ENCODE measurements at regions not wholly inside any gene's neighbourhood (a gene's known extent, or its start where the extent isn't known, plus 50 kb on each side); places are given as distances from the start of the nearest gene placed in this dataset.
"Not testable (repeated sequence)": the region's sequence is repeated elsewhere in the genome, so short reads cannot be mapped to it uniquely, and the experiment has no call there.

DNA sequence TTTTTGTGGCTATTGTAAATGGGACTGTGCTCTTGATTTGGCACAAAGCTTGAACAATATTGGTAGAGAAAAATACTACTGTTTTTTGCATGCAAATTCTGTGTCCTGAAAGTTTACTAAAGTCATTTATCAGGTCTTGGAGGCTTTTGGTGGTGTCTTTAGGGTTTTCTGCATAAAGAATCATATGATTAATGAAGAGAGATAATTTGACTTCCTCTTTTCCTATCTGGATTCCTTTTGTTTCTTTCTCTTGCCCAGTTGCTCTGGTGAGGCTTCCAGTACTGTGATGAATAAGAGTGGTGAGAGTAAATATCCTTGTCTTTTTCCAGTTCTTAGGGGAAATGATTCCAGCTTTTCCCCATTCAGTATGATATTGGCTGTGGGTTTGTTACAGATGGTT lies 1166.7 kb downstream of the NCAM2 start:
- no peak for DNase-seq (ENCODE audit: low spot score)

GRCh38 chr21:22174746-22175145 lies 1176.5 kb downstream of the NCAM2 start:
- no peak for DNase-seq (ENCODE audit: low spot score)

DNA sequence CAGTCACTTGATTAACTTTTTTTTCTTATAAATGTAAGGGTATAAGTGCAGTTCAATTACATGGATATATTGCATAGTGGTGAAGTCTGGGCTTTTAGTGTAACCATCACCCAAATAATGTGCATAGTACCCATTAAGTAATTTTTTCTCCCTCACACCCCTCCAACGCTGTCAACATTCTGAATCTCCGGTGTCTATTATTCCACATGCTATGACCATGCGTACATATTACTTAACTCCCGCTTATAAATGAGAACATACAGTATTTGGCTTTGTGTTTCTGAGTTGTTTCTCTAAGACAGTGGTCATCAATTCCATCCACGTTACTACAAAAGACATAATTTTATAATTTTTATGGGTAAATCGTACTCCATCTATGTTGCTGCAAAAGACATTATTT lies 1191.1 kb downstream of the NCAM2 start:
- DNase-seq (ENCODE audit: low spot score) = no peak

DNA sequence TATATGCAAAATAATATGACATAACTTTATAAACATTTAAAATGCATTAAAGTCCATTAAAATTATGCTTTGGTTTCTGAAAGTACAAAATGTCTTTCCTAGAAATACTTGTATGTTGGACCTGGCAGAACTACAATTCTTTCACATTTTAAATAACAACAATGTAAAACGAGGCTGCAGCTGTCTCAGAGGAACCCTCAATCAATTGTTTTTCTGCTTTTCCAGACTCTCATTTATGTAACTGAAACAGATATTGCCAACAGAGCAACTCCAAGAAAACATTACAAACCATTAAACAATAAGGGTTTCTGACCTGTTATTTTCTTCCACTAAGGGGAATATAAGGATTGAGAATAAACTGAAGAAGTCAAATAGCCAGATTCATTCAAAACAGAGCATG lies 1193.4 kb downstream of the NCAM2 start:
- no peak for DNase-seq (ENCODE audit: low spot score)

DNA sequence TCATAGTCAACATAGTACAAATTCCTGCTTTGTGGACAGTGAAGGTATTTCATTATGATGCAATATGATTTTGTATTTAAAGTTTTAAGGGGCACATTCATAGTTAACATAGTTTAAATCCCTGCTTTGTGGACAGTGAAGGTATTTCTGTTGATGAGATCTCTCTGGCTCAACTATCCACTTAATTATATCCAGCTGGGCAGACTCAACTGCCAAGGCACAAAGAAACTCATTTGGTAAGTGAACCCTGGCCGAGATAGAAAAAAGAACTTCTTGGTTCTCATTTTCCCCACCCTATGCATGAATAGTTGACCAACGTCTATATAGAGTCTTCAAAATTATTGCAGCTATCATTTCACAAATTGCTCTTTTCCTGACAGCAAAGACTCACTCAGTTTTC lies 1194.6 kb downstream of the NCAM2 start:
- DNase-seq (ENCODE audit: low spot score) = no peak

GRCh38 chr21:22194986-22195385 lies 1196.8 kb downstream of the NCAM2 start:
- DNase-seq (ENCODE audit: low spot score) = not testable (repeated sequence)

DNA sequence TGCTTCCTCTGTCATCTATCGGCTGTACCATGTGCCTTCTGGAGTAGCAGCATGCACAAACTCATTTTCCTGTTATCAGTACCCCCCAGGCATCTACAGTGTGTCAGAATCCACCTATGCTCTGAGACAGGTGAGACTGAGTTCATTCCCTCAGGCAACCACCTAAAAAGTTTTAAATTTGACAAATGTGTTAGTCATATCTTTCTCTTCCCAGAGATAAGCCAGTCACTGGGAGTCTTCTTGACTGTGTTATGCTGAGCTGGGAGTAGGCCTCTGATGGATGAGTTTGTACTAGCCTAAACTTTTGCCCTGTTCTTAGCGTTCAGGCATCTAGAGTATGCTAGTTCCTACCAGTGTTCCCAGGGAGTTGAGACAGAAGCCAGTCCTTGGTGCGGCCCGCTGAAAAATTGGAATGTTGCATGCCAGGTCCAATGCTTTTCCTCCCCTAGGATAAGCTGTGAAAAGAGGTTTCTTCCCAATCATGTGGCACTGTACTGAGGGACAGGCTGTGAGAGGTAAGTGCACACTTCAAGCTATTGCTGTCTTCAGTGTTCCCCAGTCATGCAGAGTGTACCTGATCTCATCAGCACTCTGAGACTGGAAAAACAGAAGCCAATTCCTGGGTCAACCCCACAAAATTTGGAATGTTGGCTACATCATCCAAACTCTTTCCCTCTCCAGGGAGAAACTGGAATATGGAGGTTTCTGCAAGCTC lies 1202.3 kb downstream of the NCAM2 start:
- no peak for DNase-seq (ENCODE audit: low spot score)

- no peak for DNase-seq (ENCODE audit: low spot score)
Measured at GRCh38 chr21:22201126-22201525, 1202.9 kb downstream of the NCAM2 start.

DNA sequence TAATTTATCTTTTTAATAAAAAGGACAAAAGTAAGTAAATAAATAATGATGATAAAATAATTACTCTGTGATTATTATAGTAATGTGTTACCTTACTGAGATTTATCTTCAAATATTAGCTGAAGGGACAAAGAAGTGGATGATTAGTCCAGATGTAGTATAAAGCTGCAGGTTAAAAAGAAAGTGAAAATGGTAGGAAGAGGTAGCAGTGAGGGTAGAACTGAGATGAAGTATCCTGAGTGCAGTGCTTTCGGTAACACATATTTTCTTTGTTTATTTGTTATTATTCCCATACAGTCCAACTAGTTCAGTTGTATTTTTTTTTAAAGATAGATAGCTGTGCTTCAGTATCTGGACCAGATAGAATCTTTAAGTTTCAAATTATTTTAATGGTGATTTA lies 1203.5 kb downstream of the NCAM2 start:
- DNase-seq (ENCODE audit: low spot score) = no peak

DNA sequence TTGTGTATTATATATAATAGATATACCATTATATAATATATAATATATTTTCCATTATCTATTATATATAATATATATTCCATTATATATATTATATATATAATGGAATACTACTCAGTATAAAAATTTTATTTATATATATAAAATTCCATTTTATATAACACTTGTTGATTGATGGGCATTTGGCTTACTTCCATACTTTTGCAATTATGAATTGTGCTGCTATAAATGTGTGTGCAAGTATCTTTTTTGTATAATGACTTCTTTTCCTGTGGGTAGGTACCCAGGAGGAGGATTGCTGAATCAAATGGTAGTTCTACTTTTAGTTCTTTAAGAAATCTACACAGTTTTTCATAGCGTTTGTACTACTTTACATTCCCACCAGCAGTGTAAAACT lies 1211.1 kb downstream of the NCAM2 start:
- DNase-seq (ENCODE audit: low spot score) = no peak

GRCh38 chr21:22211943-22212342 lies 1213.7 kb downstream of the NCAM2 start:
- DNase-seq (ENCODE audit: low spot score) = no peak

DNA sequence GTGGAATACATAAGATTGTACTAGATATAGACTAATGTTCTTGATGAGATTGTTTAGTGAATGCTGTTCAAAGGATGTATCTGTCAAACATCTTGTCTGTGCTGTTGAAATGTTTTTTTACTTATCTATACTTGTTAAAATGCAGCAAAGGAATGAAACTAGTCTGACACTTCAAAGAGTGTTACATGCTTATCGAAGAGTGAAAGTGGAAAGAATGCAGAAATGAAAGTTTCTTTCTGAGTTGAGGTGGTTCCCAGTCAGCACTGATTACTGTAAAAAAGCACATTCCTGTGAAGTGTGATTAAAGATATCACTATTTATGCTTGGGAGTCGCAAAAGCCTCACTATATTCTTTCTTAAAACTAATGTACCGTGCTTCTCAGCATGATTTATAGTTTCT lies 1225.2 kb downstream of the NCAM2 start:
- no peak for DNase-seq (ENCODE audit: low spot score)

DNA sequence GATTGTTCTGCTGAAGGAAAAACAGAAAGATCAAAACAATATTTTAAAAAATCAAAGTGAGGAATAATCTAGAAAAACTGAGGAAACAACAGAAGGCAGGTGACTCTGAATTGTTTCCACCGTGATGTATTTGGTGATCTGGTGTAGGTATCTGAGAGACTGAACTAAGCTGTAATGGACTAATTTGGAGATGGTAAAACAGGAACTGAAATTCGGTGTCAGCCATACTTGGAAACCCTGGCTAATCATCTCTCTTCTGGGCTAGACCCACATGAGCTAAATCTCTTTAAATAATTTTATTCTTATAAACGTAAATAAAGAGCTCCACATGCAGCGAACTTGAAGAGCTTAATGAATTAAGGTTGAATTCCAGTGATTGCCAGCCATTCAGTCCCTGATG lies 1226.1 kb downstream of the NCAM2 start:
- DNase-seq (ENCODE audit: low spot score) = no peak

DNA sequence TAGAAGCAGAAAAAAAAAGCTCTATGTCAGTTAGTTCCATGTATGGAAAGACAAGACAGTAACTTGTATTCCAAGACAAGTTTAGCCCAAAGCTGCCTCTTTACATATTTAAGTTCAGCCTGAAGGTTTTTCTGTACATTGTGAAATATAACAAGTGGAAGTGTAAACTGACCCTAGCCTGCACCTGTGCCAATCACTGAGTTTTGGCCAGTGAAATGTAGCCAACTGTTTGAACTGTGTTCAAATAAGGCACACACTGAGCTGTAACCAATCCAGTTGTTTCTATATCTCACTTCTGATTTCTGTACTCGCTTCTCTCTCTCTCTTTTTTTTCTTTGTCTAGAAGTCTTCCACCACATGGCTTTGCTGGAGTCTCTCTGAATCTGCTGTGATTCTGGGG lies 1227.1 kb downstream of the NCAM2 start:
- no peak for DNase-seq (ENCODE audit: low spot score)

- no peak for DNase-seq (ENCODE audit: low spot score)
Measured at GRCh38 chr21:22231013-22231412, 1232.8 kb downstream of the NCAM2 start.

DNA sequence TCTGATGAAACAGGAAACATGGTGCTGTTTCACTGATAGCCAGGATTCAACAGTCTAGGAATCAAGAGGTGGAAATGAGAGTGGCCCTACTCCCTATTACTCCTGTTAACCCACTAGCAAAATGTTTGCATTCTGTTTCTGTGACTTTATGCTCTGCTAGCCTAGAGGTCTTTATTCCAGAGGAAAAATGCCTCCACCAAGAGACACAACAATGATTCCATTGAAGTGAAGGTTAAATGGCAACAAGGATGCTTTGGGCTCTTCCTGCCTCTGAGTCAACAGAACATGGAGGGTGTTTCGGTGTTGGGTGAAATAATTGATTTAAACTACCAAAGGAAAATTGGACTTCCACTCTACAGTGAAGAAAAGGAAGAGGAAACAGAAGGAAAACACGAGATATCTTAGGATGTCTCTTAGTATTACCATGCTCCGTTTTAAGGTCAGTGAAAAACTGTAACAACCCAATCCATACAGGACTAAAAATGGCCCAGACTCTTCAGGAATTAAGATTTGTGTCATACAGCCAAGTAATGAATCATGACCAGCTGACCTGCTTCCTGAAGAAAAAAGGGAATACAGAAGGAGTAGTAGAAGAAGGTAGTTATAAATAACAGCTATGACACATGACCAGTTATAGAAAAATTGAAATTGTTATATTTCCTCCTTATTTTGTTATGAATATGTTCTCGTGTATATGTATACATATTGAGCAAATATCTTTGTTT lies 1237.8 kb downstream of the NCAM2 start:
- DNase-seq (ENCODE audit: low spot score) = no peak

DNA sequence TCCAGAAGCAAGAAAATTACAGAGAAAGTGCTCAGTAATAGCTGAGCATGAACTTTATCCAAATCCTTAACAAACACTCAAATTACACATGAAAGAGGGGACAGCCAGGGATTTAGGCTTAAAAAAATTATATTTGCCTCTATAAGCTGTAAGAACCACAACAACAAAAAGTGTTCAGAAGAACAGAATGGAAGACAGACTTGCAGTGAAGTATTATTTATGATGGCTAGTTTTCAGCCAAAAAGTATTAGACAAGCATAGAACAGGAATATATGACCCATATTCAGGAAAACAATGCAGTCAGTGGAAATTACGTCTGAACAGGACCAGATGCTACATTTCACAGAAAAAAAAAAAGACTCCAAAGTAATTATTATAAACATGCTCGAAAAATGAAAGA lies 1246.3 kb downstream of the NCAM2 start:
- DNase-seq (ENCODE audit: low spot score) = no peak

DNA sequence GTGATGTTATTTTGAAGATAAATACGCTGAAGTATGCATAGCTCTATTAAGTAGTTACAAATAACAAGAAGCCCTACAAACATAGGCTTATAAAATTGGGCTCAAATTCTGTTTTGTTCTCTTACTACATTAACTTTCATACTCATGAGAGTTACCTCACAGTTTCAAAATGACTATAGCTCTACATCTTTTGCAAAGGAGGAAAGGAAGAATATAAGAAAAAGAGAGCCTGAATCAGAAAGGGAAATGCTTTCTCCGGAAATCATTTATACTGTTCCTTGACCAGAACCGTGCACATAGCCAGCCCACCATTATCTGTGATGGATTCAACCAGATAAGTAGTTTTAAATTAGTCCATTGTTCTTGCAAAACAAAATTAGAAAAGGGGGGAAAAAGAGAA lies 1252.1 kb downstream of the NCAM2 start:
- DNase-seq (ENCODE audit: low spot score) = no peak

DNA sequence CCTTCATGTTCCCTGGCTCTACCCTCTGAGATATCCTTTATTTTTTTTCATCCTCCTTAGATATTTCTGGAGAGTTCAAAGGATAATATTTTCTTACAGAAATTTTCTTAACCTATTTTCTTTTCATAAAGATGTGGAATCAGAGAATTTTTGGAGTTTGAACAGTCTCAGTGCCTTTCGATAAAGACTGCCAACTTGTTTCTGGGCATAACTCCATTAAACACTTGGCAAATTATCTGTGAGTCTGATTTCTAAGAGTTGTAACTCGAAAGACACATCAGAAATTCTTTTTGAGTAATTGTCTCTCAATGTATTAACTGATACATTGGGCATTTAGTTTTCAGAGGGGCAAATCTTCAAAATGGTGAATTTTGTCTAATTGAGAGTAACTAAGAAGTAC lies 1255.6 kb downstream of the NCAM2 start:
- no peak for DNase-seq (ENCODE audit: low spot score)

DNA sequence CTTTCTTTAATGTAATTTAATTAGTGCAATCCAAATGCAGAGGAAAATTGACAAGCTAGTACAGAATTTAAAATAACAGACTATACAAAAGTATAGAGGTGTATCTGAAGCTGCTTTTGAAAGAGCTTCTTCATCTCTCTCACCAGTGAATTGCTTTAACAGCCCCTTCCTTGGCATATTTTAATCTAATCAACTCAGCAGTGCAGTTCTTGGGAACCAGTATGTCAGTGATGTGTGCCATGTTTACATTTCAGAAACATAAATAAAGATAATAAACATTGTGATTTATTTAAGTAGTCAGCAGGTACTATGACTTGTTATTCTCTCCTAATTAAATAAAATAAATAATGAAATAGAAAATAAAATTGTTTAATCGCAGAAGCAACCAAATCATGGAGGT lies 1260.6 kb downstream of the NCAM2 start:
- DNase-seq (ENCODE audit: low spot score) = no peak

GRCh38 chr21:22260274-22260673 lies 1262.1 kb downstream of the NCAM2 start:
- DNase-seq (ENCODE audit: low spot score) = no peak

DNA sequence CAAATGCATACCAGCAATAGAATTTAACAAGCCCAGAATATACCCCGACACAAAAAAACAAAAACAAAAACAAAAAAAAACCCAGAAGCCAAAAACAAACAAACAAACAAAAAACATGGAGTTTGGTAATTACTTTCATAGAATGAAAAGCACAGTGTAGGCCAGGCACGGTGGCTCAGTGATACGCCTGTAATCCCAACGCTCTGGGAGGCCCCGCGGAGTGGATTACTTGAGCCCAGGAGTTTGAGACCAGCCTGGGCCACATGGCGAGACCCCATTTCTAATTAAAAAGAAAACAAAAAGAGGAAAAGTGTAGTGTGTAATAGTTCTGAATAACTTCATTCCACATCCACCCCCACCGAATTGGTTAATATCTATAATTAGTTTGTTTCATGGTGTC lies 1265.7 kb downstream of the NCAM2 start:
- no peak for DNase-seq (ENCODE audit: low spot score)

GRCh38 chr21:22277341-22277740 lies 1279.1 kb downstream of the NCAM2 start:
- no peak for DNase-seq (ENCODE audit: low spot score)

DNA sequence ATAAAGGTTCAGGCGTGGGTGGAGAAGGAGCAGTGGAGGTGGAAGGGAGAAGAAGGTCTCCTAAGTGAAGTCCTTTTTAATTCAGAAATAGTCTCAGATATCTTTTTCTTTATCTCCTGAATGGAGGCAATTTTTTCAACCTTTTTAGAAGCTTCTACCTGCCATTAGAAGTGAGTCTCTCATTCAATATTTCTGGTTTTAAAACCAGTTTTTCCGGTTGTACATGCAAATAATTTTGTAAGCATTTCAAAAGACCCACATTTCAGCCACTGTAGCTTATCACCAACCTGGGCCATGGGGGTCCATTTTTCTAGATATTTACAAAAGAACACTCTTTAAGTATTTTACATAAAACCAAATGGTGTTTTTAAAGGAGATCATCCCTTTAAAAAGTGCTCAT lies 1280.2 kb downstream of the NCAM2 start:
- DNase-seq (ENCODE audit: low spot score) = no peak

Measured in SW480 (cell line).